GM12891 (cell line): ENCODE measurements at regions not wholly inside any gene's neighbourhood (a gene's known extent, or its start where the extent isn't known, plus 50 kb on each side); places are given as distances from the start of the nearest gene placed in this dataset.

Source experiments
- POLR2A ChIP-seq: IDR thresholded peaks from 2 replicates; pipeline ENCODE4 v1.6.1; 2011; ENCODE audit warnings: low read depth, low read length, control low read depth
- POLR2AphosphoS5 ChIP-seq: IDR thresholded peaks from 2 replicates; pipeline ENCODE4 v1.6.1; 2011; ENCODE audit warnings: low read depth, low read length, control low read depth
- POU2F2 ChIP-seq: IDR thresholded peaks from 2 replicates; pipeline ENCODE4 v1.6.1; 2011; ENCODE audit warnings: low read depth, mild to moderate bottlenecking, control low read depth, low read length, moderate library complexity
- TAF1 ChIP-seq: IDR thresholded peaks from 2 replicates; pipeline ENCODE4 v1.6.1; 2011; ENCODE audit warnings: low read depth, low read length, control low read depth

- TF ChIP-seq POLR2A (no peak), POLR2AphosphoS5 (no peak), POU2F2 (no peak), TAF1 (no peak)
Measured at GRCh38 chr9:116060631-116061030, 93.0 kb upstream of the PAPPA start.
